Activated T-cell treated with anti-CD3 and anti-CD28 coated beads for 48 hours (primary cell): ENCODE measurements at regions not wholly inside any gene's neighbourhood (a gene's known extent, or its start where the extent isn't known, plus 50 kb on each side); places are given as distances from the start of the nearest gene placed in this dataset.

Experiments used
- DNase-seq: peaks from one replicate; pipeline ENCODE4 v3.0.0-alpha.2; 2020; ENCODE audit warnings: low read depth

DNA sequence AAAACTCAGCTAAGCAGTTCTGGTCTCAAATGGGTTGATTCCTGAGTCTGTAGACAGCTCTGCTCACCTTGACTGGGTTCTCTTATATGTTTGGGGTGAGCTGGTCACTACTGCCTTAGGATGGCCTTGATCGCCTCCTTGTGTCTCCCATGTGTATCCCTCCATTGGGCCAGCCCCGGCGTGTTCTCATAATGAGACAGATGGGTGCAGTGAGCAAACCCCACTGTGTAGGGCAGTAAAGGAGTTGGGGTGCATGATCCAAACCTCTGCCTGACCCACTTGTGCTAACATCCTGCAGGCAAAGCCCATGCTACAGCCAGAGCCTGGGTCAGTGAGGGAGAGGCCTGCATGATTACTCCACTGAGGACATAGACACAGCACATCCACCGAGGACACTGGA, 657.6 kb downstream of the BRD1 start:
- DNase-seq = no peak

DNA sequence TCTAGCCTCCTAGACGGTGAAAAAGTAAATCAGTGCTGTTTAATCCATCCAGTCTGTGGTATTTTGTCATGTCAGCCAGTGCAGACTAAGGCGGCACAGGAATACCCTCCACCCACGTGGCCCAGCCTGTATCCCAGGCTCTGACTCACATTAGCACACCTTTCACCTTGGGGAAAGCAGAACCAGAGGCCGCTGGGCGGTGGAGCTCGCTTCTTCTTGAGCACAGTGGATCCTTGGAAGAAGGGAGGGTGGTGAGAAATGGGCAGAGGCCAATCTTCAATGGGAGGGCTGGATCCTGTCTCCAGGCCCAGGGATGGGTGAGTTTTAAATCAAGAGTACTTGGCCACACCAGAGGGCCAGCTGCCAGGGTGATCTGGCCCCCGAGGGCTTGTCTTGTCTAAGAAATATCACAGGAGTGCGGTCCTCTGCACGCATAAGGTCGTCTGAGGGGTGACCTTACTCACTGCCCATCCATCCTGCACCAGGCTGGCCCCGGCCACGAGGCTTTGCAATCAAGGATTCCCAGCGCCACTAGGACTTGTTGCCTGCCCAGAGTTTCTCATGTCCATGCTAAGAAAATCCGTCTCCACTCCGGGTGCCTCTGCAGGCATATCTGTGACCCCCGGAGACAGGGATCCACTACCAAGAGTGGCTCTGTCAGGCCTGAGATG, 658.5 kb downstream of the BRD1 start:
- no peak for DNase-seq

DNA sequence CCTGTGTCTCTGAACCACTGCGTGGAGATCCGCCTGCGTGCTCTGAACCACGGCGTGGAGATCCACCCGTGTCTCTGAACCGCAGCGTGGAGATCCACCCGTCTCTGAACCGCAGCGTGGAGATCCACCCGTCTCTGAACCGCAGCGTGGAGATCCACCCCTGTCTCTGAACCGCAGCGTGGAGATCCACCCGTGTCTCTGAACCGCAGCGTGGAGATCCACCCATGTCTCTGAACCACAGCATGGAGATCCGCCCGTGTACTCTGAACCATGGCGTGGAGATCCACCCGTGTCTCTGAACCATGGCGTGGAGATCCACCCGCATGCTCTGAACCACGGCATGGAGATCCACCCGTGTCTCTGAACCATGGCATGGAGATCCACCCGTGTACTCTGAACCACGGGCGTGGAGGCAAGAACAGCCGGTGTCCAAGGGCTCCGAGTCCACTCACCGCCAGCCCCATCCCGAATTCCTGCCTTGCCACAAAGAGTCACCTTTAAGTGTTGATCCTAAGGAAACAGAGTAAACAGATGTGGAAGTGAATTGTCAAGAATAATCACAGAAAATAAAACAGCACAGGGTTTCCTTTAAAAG, 659.4 kb downstream of the BRD1 start:
- DNase-seq = no peak

DNA sequence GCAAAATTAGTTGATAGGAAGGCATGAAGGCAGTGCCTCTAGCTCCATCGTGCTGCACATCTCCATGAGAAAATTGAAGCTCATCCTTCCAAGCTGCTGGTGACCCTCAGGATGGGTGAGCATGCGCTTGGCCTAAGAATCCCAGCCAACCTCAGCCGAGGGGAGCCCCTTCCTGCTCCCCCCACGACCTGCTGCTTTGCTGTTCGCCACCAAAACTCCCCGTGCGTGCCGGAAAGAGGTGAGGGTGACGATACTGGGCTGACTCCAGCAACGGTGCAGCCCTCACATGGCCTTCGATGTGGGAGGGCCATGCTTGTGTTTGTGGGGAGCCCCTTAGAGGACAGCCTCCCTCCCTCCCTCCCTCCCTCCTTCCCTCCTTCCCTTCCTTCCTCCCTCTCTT, 660.9 kb downstream of the BRD1 start:
- DNase-seq = no peak

DNA sequence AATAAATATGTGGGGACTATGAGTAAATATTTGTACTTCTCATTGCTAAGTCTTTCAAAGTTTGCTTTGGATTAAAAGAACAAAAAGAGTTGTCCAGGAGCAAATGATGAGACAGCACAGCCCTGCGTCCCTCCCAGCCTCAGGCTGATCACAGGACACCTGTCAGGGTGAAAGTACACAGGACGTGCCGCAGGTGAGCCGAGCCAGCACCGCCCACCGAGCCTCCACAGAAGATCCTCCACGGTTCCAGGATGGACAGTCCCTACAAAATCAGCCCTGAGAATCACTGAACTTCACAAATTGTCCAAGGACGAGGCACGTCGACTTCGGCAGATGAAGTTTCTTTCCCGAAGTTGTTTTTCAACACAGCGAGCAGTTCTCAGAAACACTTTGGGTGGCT, 661.5 kb downstream of the BRD1 start:
- no peak for DNase-seq

DNA sequence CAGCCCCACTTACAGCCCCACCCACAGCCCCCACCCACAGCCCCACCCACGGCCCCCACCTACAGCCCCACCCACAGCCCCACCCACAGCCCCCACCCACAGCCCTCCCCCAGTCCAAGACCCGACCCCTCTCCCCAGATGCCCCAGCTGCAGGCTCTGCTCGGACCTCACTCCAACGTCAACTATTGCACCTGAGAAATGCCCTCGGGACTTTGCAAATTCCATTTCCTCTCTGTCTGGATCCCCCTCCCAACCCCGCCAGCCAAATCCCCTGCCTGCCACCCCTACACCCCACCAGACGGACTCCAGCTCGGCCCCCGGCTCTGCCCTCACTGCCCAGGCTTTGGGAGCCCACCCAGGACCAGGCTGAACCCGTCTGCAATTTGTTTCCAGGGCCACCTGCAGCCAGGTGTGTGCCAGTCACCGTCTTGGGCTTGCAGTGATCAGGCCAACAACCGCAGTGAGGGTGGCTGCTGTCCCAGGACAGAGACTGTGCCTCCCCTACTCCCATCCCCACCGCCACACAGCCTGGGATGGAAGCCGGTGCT, 662.8 kb downstream of the BRD1 start:
- DNase-seq = no peak

DNA sequence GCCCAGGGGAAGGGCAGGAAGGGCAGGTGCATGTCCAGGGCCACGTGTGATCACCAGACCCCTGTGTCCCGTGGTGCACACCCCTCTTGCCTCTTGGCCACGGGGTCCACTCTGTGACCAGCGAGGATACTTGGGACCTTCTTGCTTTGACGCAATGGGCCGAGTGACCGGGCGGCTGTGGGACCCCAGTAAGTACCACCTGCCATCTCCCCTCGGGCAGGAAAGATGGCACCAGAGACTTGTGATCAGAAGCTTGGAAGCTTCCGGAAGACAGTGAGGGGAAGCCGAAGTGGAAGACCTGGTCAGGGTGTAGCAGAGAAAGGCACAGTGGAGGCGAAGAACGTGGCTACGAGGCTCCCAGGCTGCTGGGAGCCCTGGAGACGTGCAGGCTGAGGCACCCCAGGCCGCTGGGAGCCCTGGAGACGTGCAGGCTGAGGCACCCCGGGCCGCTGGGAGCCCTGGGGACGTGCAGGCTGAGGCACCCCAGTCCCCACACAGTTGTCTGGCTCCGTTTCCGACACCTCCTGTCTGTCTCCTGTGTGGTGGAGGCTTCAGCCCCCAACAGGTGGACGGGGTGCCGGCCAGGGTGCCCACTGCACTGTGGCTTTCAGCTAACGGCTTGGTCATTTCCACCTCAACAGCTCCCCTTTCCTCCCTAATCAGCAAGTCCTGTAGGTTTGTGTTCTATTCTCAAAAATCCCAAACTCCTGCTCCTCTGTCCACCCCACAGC, 663.5 kb downstream of the BRD1 start:
- DNase-seq = no peak

DNA sequence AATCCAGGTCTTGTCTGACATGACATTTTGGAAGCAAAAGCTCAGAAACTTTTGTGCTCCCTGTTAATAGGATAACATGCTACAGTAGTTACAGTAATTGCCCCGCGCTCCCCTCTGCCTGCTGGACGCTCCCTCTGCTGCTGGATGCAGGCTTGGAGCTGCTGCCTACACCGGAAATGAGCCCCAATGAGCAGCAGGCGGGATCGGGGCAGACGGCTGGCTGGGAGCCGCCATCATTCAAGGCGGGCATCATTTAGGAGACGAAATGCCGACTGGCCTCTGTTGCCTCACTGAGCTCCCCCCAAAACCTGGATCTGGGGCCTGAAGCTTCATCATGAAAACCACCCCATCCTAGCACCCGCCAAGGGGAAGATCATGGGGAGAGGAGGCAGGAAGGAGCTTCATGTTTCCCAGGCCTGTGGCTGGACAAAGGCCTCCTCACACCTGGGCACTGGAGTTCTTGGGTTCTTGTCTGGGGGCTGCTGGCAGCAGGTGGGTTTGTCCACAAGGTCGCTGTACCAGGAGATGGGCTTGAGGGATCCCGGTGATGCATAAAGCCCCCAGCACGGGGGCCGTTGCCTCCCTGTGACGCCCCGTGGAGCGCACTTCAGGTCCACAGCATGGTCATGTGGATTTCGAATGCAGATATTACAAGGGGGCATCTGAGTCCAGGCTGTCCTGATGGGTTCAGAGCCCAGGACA, 664.3 kb downstream of the BRD1 start:
- DNase-seq = no peak

DNA sequence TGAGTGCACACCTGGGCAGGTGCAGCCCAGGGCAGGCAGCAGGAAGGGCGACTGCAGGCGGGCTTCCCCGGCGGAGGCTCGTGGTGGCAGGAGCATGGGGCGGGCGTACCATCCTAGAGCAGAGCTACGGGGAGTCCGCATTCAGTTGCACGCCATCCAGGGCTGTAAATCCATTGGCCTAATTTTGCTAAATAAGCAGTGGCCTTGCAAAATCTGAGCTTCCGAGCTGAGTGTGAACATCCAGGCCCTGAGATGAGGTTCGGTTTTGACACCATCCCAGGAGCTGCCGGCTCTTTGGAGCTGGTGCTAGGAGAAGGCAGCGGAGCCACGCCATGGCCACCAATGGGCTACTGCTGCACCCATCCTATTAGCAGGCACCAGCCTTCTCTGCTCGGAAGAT, 664.8 kb downstream of the BRD1 start:
- DNase-seq = no peak

DNA sequence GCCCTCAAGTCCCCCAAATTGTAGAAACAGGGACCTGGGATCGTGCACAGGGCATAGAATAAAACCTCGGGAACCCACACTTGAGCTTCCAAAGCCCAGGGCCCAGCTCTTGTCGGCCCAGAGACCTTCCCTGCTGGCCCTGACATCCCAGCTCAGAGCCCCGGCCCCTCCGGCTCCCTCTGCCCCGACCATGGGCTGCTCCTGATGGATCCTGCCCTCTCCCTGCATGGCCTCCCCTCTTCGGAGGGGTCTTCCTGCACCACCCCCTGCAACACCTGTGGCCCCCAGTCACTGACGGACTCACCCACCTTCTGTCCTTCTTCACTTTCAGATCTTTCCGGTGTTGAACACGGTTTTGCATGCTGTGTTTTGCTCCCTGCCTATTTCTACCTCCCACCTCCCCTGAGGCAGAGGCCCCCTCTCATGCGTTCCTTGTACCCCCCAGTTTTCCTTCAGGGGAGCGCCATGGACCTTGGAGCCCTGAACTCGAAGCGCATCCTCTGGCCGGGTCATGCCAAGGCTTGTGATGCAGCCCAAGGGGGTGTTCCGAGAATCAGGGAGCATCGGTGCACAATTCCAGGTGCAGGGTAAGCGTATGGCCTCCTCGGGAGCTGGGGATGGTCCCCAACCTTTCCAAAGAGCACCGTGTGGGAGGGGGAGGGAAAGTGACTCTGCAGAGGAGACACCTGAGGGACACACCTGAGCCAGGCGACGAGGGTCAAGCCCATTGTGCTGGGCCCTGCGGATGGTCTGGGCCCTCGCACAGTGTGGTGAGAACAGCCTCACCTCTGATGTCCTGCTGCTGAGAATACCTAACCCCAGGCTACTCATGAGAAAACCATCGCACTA, 666.4 kb downstream of the BRD1 start:
- no peak for DNase-seq

DNA sequence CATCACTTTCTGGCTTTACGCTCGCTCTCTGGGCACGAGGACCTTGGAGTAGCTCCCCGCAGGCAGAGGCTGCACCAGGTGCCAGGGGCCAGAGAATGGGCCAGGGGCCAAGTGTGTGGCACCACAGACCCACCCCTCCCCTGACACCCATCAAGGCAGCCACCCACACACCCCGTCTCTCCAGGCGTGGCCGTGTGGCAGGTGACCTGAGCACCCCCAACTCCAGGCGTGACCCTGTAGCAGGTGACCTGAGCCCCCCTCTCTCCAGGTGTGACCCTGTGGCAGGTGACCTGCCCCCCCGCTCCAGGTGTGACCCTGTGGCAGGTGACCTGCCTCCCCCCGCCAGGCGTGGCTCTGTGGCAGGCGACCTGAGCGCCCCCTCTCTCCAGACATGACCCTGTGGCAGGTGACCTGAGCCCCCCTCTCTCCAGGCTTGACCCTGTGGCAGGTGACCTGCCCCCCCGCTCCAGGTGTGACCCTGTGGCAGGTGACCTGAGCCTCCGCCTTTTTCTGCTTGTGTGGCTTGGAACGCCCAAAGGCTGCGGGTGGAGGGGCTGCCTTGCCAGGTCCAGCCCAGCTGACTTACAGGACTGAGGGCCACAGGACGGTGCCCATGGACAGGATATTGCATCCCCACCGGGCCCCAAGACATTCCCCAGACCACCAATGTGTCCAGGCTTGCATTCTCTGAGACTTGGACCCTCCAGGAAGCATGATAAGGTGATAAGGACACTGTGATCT, 667.2 kb downstream of the BRD1 start:
- DNase-seq = no peak

DNA sequence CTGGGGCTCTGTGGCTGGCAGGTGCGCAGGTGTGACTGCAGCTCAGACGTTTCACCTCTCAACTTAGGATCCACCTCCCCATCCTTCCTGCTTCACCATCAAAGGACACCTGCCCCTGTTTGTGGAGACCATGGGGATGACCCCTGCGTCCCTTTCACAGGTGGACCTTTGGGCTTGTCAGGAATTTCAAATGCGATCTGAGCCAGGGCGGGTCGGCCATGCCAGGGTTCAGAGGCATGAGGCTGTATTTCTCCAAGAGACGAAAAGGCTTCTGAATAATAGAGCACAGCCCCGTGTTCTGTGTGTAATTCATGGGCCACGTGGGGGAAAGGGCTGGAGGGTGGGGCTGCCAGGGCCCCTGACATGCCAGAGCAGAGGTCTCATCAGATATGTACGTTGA, 668.0 kb downstream of the BRD1 start:
- DNase-seq = no peak

DNA sequence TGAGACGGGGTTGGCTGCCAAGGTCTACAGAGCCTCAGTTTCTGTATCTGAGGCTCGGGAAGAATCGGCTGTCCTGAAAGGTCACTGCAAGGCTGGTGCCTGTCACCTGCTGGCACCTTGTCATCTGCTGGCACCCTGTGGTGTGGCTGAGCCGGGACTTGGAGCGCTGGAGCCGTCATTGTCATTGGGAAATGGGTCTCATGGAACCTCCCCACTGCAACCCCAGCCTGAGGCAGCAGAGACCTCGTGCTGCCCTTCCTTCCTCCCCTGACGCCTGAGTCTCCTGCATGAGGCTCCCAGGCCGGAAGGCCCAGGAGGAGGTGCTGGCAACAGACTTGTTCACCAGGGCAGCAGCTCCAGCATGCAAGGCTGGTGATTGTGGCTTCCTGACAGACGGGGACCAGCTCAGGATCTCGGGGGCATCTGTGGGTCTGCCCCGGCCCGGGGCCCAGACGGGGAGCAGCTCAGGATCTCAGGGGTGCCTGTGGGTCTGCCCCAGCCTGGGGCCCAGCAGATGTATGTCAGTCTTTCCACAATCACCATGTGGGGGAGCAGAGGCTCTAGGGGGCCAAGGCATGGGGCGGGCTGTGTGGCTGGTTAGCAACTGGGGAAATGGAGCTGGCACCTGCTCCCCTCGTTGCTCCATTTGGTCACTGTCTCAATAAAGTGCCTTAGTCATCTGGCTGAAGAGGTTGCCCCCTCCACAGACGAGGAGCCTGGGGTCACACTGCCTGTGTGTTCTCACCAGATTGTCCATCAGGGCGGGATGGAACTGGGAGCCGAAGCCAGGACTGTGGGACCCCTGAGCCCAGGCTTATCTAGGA, 668.7 kb downstream of the BRD1 start:
- no peak for DNase-seq

DNA sequence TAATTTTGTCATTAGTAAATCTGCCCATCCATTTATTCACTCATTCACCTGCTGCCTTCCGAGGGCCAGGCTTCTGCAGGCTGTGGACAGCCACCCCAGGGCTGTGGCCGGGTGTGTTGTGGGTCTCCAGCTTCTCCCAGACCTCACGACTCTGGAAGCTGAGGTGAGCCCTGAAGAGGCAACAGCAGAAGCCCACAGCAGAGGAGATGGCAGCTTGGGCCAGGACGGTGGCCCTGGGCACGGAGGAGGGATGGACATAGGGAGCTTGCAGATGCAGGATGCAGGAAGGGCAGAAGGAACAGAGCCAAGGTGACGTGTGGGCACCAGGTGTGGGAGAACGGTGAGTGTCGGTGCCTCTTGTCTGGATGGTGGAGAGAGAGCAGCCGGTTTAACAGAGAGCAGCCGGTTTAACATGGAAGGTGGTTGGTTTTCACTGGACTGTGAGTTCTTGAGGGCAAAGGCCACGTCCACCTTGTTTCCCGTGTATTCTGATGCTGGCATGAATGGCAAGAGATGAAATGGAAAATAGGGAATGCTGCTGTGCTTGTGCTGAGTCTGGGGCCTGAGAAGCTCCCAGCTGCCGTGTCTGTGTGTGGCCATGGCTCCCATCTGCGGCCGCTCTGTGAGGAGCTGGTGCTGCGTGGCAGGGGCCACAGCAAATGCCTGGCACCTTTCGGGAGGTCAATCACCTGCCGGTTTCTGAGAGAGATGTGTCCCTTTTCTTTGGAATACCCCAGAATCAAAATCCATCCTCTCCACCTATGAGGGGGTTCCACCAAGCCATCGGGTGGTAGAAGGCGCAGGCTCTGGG, 669.9 kb downstream of the BRD1 start:
- no peak for DNase-seq

DNA sequence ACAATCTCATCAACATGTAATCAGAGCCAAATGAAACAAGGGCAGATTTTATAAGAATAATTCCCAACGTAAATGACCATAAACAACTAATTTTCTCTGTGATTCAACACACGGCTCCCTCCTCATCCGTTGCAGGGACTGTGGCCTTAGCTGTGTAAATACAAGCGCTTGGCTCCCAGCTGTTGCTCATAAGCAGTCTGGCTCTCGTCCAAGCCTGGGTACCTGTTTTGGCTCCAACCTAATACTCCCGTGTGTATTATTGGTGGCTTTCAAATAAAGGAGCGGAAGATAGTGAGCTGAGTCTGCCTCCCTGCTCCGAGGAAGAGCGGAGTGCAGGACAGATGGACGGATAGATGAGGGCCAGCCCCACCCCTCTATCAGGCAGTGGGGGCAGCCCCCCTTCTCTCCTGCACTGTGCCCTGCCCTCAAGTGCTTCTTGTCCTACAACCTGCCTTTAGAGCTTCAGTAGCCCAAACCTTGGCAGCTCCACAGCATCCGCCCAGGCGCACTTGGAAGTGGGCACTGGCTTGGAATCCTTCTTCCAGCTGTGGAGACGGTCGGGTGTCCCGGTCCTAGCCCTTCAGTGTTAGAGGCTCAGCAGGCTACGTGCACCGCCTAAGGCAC, 670.9 kb downstream of the BRD1 start:
- no peak for DNase-seq

DNA sequence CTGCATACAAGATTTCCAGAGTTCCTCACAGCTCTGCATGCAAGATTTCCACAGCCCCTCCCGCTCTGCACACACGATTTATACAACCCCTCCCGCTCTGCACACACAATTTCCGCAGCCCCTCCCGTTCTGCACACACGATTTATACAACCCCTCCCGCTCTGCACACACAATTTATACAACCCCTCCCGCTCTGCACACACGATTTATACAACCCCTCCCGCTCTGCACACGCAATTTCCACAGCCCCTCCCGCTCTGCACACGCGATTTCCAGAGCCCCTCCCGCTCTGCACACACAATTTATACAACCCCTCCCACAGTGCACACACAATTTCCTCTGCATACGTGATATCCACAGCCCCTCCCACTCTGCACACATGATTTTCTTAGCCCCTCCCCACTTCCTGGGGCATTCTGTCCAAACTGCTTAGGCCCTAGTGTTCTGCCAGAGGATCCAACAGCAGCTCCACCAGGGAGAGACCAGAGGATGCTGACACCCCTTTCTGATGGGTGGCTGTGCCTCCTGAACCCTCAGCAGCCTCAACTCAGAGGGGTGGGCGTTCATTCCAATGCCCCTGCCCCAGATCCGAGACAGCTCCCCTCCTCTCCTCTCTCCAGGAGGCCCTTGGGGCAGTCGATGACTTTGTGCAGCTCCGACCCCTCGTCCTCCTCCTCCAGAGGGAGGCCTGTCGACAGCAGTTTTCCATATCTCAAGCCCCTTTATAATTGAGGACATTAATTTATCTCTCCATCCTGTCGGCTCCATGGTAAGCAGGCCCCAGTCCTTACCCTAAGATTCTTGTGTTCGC, 671.7 kb downstream of the BRD1 start:
- DNase-seq = no peak

DNA sequence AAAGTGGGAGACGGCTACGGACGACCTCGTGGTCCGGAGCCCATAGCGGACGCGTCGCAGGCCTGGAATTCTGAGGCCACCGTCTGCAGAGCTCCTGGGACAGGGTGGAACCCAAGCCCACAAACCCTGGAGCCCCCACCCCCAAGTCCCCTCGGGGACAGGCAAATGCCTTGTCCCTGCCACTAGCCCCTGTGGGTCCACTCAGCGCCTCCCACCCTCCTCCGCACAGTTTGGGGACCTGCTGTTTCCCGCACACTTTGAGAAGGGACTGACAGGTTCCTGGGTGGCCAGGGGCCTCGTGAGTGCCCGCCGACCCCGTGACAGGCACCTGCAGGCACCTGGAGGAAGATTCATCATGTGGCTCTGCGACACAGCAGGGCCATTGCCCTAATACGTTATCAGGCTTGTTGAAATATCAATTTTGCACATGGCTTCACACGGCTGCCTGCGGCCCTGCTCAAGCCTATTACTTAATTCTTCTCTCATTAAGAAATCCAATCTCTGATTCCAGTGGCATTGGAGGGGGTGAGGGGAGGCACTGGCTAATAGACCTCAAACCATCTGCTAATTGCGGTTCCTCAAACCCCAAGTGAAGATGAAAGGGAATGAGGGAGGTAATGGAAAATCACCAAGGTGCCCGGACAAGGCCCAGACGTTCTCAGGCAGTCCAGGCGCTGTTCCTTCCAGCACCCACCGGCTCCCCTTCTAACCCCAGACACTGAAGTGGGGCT, 672.5 kb downstream of the BRD1 start:
- DNase-seq = no peak
